ENCODE measurements at regions not wholly inside any gene's neighbourhood (a gene's known extent, or its start where the extent isn't known, plus 50 kb on each side); places are given as distances from the start of the nearest gene placed in this dataset.

- TF ChIP-seq CTCF (conservative IDR thresholded peaks at IDR 0.05; ENCODE audit: low read depth): no peak
- DNase-seq (ENCODE audit: low spot score): no peak
- ChIA-PET CTCF (no interaction called here), POLR2A (ENCODE audit: low non-redundant PET) (no interaction called here)
- H3K27ac ChIP-seq: no peak overlapping the region
These were observed 225.2 kb upstream of the PGR start for GRCh38 chr11:101354801-101355200.

GRCh38 chr11:101348786-101349185 lies 219.2 kb upstream of the PGR start:
- H3K27ac ChIP-seq: no peak overlapping the region
- TF ChIP-seq CTCF (conservative IDR thresholded peaks at IDR 0.05; ENCODE audit: low read depth): no peak
- POLR2A ChIA-PET (ENCODE audit: low non-redundant PET): no interaction called here
- no peak for DNase-seq (ENCODE audit: low spot score)
- CTCF ChIA-PET: no interaction called here

GRCh38 chr11:101346591-101346990 lies 217.0 kb upstream of the PGR start:
- DNase-seq (ENCODE audit: low spot score): no peak
- CTCF ChIA-PET: interaction anchor here (0.6 kb wide), 1 partner anchor 11 kb away, joined by 3 read pairs; no protein-coding TSS in a partner anchor
- TF ChIP-seq CTCF (conservative IDR thresholded peaks at IDR 0.05; ENCODE audit: low read depth): no peak

GRCh38 chr11:101345891-101346290 lies 216.3 kb upstream of the PGR start:
- ChIA-PET CTCF (no interaction called here), POLR2A (ENCODE audit: low non-redundant PET) (no interaction called here)
- H3K27ac ChIP-seq: no peak overlapping the region
- no peak for DNase-seq (ENCODE audit: low spot score)
- TF ChIP-seq CTCF (conservative IDR thresholded peaks at IDR 0.05; ENCODE audit: low read depth): no peak

More at GRCh38 chr11:101346591-101346990, 217.0 kb upstream of the PGR start:
- POLR2A ChIA-PET (ENCODE audit: low non-redundant PET): no interaction called here
- no peak overlapping the region for H3K27ac ChIP-seq

- H3K27ac ChIP-seq: no peak overlapping the region
- CTCF ChIA-PET: no interaction called here
- POLR2A ChIA-PET (ENCODE audit: low non-redundant PET): no interaction called here
- no peak for TF ChIP-seq CTCF (conservative IDR thresholded peaks at IDR 0.05; ENCODE audit: low read depth)
- DNase-seq (ENCODE audit: low spot score): no peak
These were observed 212.7 kb upstream of the PGR start for GRCh38 chr11:101342307-101342706.

GRCh38 chr11:101341578-101341977 lies 212.0 kb upstream of the PGR start:
- CTCF ChIA-PET: no interaction called here

More at GRCh38 chr11:101341578-101341977, 212.0 kb upstream of the PGR start:
- no peak for DNase-seq (ENCODE audit: low spot score)
- H3K27ac ChIP-seq: no peak overlapping the region
- POLR2A ChIA-PET (ENCODE audit: low non-redundant PET): no interaction called here
- no peak for TF ChIP-seq CTCF (conservative IDR thresholded peaks at IDR 0.05; ENCODE audit: low read depth)
